CD4-positive, alpha-beta T cell treated with Interleukin-17A for 4 hours (primary cell): ENCODE measurements at regions not wholly inside any gene's neighbourhood (a gene's known extent, or its start where the extent isn't known, plus 50 kb on each side); places are given as distances from the start of the nearest gene placed in this dataset.
A peak's percentile ranks its signal among the peaks of the same experiment; 100 is the strongest.
"Not testable (repeated sequence)": the region's sequence is repeated elsewhere in the genome, so short reads cannot be mapped to it uniquely, and the experiment has no call there.

ENCODE experiments used
- DNase-seq: peaks from one replicate; pipeline ENCODE4 v3.0.0-alpha.2; 2020; ENCODE audit warnings: mixed read lengths

GRCh38 chr21:28636752-28637691 lies 355.7 kb downstream of the LTN1 start:
- DNase-seq, result no peak

GRCh38 chr21:28635541-28635940 lies 357.1 kb downstream of the LTN1 start:
- no peak for DNase-seq

GRCh38 chr21:28633839-28634555 lies 358.7 kb downstream of the LTN1 start:
- no peak for DNase-seq

GRCh38 chr21:28632755-28633408 lies 359.8 kb downstream of the LTN1 start:
- DNase-seq, result no peak

- no peak for DNase-seq
Measured at GRCh38 chr21:28627691-28628090, 365.0 kb downstream of the LTN1 start.

GRCh38 chr21:28627261-28627660 lies 365.4 kb downstream of the LTN1 start:
- no peak for DNase-seq

GRCh38 chr21:28624626-28625025 lies 368.1 kb downstream of the LTN1 start:
- DNase-seq, result no peak

- DNase-seq, result no peak
Measured at GRCh38 chr21:28617300-28617699, 375.4 kb downstream of the LTN1 start.

- no peak for DNase-seq
Measured at GRCh38 chr21:28615276-28615675, 377.4 kb downstream of the LTN1 start.

GRCh38 chr21:28614791-28615190 lies 377.9 kb downstream of the LTN1 start:
- no peak for DNase-seq

- no peak for DNase-seq
Measured at GRCh38 chr21:28608646-28609045, 384.0 kb downstream of the LTN1 start.

- DNase-seq, result no peak
Measured at GRCh38 chr21:28607545-28607944, 385.1 kb downstream of the LTN1 start.

GRCh38 chr21:28604946-28605537 lies 387.6 kb downstream of the LTN1 start:
- peak; percentile 8 for DNase-seq

- no peak for DNase-seq
Measured at GRCh38 chr21:28602546-28602945, 390.1 kb downstream of the LTN1 start.

- DNase-seq, result no peak
Measured at GRCh38 chr21:28598214-28598613, 394.5 kb downstream of the LTN1 start.

GRCh38 chr21:28592205-28592865 lies 400.3 kb downstream of the LTN1 start:
- no peak for DNase-seq

- no peak for DNase-seq
Measured at GRCh38 chr21:28590676-28591075, 402.0 kb downstream of the LTN1 start.

- DNase-seq, result no peak
Measured at GRCh38 chr21:28590026-28590425, 402.7 kb downstream of the LTN1 start.

GRCh38 chr21:28588997-28589396 lies 403.7 kb downstream of the LTN1 start:
- DNase-seq, result no peak

GRCh38 chr21:28587748-28588147 lies 404.9 kb downstream of the LTN1 start:
- DNase-seq, result no peak

- DNase-seq, result no peak
Measured at GRCh38 chr21:28581976-28582375, 410.7 kb downstream of the LTN1 start.

GRCh38 chr21:28581311-28581731 lies 411.4 kb downstream of the LTN1 start:
- not testable (repeated sequence) for DNase-seq
